ENCODE measurements at regions not wholly inside any gene's neighbourhood (a gene's known extent, or its start where the extent isn't known, plus 50 kb on each side); places are given as distances from the start of the nearest gene placed in this dataset.
"Not testable (repeated sequence)": the region's sequence is repeated elsewhere in the genome, so short reads cannot be mapped to it uniquely, and the experiment has no call there.

DNA sequence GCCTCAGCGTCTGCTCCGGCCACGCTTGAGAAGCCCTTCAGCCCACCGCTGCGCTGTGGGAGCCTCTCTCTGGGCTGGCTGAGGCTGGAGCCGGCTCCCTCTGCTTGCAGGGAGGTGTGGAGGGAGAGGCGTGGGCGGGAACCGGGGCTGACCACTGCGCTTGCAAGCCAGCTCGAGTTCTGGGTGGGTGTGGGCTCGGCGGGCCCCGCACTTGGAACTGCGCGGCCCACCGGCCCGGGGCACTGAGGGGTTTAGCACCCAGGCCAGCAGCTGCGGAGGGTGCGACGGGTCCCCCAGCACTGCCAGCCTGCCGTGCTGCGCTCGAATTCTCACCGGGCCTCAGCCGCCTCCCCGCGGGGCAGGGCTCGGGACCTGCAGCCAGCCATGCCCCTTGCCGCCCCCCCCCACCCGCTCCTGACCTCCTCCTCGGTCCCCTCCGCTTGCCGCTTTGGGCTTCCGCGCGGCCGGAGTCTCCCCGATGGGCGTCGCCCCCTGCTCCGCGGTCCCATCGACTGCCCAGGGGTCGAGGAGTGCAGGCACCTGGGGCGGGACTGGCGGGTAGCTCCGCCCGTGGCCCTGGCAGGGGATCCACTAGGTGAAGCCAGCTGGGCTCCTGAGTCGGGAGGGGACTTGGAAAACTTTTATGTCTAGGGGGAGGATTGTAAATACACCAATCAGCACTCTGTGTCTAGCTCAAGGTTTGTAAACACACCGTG, 106.7 kb downstream of the RAP2B start:
- DNase-seq (ENCODE audit: low spot score) = no peak

DNA sequence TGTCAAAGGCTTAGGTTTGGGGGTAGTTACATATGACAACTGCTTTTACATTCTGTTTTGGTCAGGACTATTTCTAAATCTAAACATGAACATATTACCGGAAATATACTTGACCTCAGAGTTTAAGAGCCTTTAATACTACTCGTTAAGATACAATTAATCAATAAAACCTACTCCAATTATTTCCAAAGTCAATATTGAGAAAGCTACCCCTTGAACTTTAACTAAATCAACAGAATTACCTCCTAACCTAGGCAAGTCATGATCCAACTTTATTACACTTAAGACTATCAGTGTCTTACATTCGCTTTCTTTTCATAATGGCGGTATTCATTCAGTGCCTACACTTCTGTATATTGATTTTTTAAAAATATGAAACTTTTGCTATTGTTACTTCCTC, 107.7 kb downstream of the RAP2B start:
- DNase-seq (ENCODE audit: low spot score) = no peak

DNA sequence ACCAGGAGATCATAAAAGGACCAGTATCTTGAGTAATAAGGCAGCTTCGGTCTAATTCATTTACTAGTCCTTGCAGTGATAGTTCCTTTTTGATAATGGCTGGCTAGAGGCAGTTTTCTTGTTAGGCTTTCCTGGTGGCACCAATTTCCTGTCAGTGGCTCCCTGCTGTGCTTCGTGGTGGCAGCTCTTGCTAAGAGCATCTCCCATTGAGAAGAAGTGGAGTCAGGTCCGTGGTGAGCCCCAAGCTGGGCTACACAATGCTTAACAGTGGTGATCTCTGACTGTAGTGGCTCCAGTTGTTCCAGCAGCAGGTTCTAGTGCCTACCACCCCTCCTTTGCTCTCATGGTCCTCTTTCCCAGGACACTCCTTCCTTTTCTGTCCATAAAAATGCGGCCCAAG, 111.2 kb downstream of the RAP2B start:
- no peak for DNase-seq (ENCODE audit: low spot score)

DNA sequence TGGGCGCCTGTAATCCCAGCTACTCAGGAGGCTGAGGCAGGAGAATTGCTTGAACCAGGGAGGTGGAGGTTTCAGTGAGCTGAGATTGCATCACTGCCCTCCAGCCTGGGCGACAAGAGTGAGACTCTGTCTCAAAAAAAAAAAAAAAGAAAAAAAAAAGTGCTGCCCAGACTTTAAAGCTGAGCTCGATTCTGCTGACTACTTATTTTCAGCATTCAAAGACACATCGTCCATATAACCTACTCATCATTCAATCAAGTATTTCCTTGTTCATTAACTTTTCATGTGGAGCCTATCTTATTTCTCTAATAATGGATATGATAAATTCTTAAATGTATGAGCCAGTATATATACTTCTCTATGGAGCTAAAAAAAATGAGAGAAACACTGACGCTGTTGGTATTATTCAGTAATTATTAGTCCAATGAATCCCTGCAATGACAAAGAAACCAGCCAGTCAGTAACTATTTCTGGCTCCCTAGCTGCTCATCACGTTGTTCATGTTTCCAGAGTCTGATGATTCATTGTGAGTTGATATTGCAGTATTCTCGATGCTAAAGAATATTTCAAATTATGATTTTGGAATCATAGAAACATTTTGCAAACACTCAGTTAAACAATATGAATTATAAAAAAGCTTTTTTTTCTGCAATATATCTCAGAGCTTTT, 111.9 kb downstream of the RAP2B start:
- no peak for DNase-seq (ENCODE audit: low spot score)

DNA sequence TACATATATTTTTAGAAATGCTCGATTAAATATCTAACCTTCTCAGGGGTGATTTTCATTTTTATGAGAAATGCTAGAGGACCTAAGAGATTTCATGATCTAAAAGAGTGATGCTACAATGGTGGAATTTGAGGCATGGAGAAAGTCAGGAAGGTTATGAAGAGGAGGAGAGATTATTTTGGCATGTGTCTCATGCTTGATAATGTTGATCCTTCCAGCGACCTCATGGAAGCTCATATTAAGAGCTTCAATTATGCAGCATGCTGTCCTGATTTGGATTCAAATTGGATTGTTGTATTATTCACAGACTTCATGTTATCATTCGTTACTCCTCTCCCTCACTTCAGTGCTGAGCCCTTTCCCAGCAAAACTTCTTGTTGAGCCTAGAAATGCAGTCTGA, 112.5 kb downstream of the RAP2B start:
- DNase-seq (ENCODE audit: low spot score) = no peak

DNA sequence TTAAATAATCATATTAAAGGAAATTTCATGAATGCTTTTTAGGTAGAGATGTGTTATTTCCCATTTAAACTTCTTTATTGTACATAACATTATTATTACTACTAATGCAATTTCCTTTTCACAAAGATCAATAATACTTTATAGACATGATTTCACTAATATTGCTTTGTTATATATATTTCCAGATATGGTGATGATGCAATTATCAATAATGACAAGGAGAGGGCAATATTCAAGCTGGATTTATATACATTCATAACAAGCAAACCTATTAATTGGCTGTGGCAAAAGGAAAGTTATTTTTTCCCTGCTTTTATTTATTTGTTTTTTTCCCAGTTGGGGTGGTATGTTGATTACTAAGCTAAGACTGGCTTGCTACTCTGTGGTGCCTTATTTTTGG, 113.5 kb downstream of the RAP2B start:
- no peak for DNase-seq (ENCODE audit: low spot score)

DNA sequence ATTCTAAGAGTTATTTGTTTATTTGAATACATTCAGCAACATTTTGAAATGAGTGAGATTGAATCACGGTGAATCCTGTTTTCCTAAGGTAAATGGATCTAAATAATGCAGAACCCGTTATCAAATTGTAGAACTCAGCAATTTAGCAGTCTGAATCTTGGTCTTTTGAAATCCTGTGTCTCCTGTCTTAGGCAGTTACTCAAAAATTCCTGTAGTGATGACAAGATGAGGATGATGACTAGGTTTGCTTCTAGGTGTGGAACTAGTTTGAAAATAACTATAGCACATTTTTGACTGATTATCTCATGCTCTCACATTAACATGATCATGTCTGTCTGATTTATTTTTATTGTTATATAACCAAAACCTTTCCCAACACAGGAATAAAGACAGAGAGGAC, 115.0 kb downstream of the RAP2B start:
- no peak for DNase-seq (ENCODE audit: low spot score)

DNA sequence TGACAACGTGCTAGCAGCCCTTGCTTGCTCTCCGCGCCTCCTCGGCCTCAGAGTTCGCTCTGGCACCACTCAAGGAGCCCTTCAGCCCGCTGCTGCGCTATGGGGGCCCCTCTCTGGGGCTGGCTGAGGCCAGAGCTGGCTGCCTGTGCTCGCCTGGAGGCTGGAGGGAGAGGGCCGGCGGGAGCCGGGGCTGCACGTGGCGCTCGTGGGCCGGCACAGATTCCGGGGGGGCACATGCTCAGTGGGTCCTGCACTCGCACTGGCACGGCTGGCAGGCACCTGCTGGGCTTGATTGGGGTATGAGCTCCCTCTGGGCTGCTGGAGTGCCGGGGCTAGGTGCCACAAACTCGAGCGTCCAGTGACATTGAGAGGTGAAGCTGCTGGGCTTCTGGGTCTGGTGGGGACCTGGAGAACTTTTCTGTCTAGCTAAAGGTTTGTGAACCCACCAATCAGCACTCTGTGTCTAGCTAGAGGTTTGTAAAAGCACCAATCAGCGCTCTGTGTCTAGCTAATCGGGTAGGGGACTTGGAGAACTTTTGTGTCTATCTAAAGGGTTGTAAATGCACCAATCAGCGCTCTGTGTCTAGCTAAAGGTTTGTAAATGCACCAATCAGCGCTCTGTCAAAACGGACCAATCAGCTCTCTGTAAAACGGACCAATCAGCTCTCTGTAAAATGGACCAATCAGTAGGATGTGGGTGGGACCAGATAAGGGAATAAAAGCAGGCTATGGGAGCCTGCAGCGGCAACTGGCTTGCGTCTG, 119.4 kb downstream of the RAP2B start:
- not testable (repeated sequence) for DNase-seq (ENCODE audit: low spot score)

DNA sequence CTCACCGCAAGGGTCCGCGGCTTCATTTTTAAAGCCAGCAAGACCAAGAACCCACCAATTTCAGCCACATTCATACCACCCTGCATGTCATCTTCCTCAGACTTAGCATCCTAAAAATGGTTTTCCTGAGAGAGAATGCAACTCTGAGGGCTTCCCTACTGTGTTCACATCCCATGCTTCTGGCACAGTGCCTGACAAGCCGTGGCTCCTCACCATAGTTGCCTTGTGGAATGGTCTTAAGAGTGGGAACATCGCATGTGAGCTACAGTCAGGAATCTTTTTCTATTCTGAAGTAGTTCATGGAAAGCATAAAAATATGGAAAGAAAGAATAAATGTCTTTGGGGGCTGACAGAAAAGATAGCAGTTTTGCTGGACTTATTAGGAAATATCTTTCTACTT, 120.3 kb downstream of the RAP2B start:
- DNase-seq (ENCODE audit: low spot score) = no peak

DNA sequence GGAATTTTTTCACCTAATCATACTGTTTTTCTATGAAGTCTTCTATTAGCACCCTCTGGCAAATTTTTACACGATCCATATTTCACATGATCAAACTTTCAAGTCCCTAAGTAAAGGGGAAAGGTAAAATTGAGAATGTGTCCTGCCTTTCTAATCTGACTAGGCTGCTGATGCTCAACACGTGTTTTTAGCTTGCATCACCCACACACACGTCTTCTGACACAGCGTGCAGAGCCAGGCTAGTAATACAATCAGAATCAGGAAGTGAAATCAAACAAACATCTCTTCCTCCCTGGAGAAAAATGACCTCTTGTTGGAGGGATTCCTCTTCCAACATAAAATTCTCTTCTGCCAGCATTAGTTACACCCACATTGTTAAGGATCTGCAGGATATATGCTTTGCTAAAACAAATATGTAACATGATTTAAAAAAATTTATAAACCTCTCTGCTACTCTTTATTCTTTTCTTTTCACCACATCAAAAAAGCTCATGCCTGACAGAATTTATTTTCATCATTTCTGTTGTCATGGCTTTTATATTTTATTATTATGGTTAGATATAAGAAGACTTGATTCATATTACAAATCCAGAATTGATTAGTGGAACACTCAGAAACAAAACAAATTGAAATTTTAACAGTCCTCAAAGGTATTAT, 122.4 kb downstream of the RAP2B start:
- DNase-seq (ENCODE audit: low spot score) = no peak

DNA sequence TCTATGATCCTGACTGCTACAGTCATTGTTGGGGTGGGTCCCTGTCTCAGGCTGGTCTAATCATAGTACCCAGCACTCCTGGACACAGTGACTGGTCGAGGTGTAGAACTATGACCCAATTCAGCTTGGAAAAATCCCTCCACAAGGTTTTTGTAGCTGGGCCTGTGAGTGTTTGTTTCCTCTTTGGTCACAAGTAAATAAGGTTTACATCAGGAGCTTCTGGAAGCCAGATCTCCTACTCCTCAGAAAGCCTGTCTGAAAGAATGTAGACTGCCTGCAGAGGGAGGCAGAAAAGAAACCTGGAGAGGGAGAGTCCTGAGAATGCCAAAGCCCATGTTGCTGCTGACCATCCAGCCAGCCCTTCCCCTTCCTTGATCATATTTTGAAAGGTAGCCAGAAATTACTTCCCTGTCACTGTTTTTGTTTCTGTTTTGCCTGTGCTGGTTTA, 123.2 kb downstream of the RAP2B start:
- no peak for DNase-seq (ENCODE audit: low spot score)

DNA sequence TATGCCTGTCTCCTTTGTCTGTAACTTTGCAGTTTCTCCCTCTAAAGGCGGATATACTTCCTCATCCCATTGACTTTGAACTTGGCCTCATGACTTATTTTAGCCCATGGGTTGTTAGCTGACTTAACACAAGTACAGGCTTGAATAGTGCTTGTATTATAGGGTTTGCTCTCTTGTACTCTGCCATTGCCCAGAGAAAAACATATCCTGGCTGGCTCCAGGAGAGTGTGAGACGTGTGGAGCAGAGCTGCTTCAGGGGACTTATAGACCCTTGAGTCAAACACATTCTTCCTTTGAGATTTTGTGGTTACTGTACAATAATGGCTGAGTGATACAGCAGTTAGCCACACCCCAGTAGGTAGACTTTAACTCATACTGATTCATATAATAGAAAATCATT, 124.0 kb downstream of the RAP2B start:
- no peak for DNase-seq (ENCODE audit: low spot score)

DNA sequence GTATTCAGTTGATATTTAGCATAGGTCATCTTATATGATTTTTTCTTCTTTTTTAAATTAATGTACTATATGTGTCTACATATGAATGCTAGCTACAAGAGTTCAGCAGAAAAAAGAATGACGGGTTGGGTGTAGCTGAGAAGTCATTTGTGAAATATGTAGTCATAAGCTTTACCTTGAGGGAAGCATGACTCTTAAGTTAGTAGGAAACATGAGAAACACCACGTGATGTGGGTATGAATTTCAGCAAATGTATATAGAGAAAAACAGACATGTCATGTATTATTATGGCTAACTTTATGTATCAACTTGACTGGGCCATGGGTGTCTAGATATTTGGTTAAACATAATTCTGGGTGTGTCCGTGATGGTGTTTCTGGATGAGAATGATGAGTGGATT, 125.0 kb downstream of the RAP2B start:
- DNase-seq (ENCODE audit: low spot score) = no peak

DNA sequence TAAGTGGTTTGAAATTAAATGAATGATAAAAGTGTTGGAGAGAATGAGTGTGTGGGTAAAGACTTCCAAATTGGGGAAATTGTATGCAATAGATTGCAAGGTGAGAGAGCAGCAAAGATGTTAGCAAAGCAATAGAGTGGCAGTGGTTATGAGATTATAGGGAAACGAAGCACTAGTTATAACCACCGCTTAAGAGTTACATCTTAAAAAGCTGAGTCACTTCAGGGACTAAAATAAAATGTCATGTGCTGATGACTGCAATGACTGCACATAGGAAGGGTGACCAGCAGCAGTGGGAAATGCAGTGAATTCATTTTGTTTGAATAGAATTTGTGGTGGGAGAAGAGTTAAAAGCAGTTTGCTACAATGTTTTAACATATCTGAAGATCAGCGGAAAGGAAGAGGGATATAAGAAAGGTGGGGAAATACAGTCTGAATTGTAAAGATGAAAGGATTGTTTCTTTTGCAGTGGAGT, 127.3 kb downstream of the RAP2B start:
- peak; percentile 43 for DNase-seq (ENCODE audit: low spot score)

DNA sequence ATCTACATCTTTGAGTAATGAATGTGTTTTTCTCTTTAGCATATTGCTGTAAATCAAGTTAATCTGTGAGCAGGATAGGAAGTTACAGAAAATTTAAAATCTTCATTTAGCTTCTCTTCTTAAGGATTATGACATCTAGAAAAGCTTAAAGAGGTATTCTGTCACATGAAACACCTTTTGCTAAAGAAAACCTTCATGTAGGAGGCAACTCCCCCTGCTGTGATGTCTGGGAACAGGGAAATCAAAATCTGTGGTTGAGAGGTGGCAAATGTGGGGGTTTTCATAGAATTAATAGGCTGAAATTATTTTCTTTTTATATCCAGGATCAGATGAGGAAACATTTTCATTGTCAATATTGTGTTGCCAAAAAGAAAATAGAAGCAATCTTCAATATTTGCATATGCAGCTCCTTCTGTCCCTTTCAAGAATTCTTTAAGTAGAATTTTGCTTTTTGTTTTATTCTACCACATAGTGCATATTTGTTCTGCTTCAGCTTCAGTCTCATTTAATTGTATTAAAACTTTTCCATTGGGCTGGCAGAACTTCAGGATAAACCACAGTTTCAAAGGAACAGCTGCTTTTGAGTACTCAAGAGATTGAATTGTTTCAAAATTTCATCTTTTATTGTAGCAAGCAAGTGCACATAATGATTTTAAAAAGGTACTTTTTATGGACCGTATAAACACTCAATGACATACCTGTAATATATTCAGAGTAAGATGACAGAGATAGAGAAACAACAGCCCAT, 128.4 kb downstream of the RAP2B start:
- no peak for DNase-seq (ENCODE audit: low spot score)

DNA sequence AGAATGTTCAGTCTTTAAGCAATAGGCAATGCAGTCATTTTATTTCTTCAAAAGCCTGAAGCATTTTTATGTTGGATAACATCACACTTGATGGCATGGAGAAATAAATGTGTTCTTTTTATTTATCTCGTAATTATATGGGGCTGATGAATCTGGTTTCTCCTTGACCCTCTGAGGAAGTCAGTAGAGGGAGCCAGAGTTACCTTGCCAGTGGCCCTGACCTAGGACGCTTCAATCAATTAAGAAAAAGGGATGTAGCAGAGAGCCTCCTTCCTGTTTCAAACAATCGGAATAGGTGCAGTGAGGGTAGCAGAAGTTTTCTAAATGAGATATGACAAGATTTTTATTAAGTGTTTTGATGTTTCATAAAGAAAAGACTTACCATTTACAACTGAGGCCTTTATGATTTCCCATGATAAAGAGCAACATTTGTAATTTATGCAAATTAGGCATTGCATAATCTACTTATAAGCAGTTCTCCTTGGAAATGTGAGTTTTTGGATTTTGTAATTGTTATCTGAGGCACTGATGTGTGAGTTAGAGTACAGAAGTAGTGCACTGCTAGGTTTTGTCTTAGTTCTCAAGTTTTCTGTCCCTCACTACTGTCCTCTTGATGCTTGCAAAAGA, 129.1 kb downstream of the RAP2B start:
- no peak for DNase-seq (ENCODE audit: low spot score)

DNA sequence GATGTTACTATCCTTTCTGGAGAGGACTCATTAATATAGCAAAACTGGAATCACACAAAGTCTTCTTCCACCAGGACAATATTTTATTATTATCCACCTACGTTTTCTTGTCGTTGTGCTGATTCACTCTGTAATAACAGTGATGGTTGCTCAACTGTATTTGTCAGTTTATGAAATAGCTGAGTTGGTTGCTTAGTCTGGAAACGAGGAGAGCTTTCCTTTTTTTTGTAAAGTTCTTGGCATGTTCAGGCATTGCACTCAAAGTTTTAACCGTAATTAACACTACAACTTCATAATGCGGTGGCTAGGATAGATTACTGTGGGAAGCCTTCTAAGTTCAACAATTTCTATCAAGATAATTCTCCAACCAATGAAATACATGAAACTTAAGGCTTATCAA, 131.2 kb downstream of the RAP2B start:
- DNase-seq (ENCODE audit: low spot score) = no peak

DNA sequence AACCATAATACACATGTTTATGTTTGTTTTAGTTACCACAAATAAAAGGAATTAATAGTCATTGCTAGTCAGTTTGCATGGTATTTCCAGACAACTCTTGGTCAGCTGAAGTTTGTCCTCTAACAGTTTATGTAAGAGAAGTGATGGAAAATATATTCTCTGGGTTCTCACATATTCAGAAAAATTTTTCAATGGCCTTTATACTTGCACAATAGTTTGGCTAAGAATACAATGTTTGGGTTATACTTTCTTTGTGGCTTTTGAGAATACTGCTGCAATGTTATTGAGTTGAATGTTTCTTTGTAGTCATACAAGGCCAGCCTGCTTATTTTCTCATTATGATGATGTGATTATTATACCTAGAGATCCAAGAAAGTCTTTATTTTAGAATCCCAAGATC, 133.9 kb downstream of the RAP2B start:
- DNase-seq (ENCODE audit: low spot score) = no peak

DNA sequence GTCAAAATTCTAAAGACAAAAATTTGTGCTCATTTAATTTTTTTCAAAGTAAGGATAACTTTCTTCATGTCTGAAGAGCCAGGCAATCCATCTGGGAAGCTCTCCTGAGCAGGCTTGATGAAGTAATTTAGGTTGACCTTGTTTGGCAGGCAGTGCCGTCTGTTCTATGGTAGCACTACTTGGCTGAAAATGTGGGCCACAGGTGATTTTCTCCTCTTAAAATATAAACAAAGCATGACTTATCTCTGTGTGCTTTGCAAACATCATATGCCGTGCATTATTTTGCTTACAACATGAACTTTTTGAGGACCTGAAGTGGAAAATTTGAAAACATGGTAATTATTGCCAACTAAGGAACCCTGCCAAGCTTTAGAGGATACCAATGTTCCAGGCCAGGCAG, 143.2 kb downstream of the RAP2B start:
- DNase-seq (ENCODE audit: low spot score) = no peak

DNA sequence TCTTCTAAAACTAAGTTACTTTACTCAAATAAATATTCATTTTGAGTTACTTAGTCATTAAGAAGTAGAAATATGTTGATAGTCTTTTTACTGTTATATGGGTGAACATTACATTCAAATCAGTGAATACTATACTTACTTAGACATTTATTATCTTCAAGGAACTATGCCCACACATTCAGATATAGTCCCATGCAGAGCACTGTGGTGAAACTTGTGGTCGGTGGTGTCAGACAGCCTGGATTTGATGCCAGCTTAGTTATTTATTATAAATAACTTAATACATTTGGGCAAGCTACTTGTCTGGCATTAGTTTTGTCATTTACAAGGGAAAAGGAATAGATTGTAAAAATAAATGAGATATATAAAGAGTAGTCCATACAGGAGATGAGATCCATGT, 149.5 kb downstream of the RAP2B start:
- DNase-seq (ENCODE audit: low spot score) = no peak

DNA sequence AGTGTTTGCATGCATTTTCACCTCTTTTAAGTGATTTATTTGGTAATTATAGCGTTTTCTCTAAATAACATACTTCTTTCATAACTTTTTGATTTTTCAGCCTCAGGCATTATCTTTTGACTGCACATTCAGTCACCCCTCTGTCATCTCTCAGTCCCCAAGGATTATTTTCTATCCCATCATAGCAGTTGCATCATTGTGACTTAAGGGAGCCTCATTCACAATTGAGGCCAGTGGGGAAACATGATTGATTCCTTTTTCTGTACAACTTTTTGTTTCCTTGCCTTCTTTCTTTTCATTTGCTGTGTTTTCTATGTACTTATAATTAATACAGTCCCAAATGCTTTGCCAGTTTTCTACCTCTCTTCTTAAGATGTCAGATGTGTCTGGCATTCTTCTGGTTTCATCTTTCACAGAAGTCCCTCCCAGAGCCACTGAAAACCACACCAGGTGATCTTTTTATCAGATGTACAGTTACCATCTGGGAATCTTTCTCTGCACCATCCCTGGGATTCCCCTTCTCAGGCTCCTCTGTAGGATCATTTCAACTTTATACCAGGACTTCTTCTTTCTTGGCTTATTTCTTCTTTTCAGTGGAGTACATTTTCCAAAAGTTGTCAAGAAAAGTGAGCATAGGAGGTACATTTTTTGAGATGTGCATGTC, 151.4 kb downstream of the RAP2B start:
- DNase-seq (ENCODE audit: low spot score) = no peak
